ENCODE measurements at regions not wholly inside any gene's neighbourhood (a gene's known extent, or its start where the extent isn't known, plus 50 kb on each side); places are given as distances from the start of the nearest gene placed in this dataset.

DNA sequence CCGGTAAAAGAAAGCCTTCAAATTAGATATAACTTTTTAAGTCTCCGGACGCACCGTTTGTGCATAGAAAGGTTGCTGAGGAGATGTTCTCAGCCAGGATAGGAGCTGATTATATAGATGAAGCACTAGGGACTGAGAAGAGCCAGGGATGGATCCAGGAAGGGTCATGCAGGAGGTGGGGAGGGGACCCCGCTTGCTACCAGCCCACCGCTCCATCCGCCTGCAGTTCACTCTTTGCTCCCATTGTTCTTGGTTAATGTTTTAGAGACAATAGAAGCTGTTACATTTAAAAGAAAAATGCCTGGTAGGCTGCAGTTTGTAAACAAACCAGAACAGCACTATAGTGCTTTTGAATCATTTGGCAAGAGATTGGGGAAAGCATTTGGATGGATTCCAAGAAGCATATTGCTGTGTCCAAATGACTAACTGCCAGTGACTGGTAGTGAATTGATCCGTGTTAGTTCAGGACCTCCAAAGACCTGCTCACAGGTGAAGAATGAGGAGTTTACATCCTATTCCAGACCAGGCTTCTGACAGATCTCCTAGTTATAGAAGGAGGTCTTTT, 175.9 kb upstream of the TAC1 start:
- Mint-ChIP-seq H3K9me3 (peaks cover 32% of the 10 kb centered on the region), H3K36me3 (ENCODE audit: low read depth) (no peaks in the 10 kb centered on the region), H3K4me1 (no peaks in the 10 kb centered on the region), H3K4me3 (no peak overlapping the region), H3K27ac (no peak overlapping the region), H3K27me3 (ENCODE audit: low read depth, poor library complexity) (peaks cover 2% of the 10 kb centered on the region)
- TF ChIP-seq CTCF (IDR thresholded peaks at IDR 0.05) = no peak
- DNase-seq = no peak

DNA sequence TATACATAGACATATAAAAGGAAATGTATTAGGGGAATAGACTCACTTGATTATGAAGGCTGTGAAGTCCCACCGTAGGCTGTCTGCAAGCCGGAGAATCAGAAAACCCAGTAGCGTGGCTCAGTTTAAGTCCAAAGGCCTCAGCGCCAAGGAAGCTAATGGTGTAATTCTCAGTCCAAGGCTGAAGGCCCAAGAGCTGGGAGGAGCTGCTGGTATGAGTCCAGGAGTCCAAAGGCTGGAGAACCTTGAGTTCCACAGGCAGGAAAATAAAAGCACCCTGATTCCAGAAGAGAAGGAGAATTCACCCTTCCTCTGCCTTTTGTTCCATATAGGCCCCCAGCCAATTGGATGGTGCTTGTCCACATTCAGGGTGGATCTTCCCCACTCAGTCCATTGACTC, 166.2 kb upstream of the TAC1 start:
- no peak for DNase-seq
- Mint-ChIP-seq H3K36me3 (ENCODE audit: low read depth) (no peaks in the 10 kb centered on the region), H3K27me3 (ENCODE audit: low read depth, poor library complexity) (peaks cover 2% of the 10 kb centered on the region), H3K27ac (no peak overlapping the region), H3K9me3 (peaks cover 26% of the 10 kb centered on the region), H3K4me1 (no peaks in the 10 kb centered on the region), H3K4me3 (no peak overlapping the region)
- no peak for TF ChIP-seq CTCF (IDR thresholded peaks at IDR 0.05)

- Mint-ChIP-seq H3K9me3 (no peaks in the 10 kb centered on the region), H3K4me1 (no peaks in the 10 kb centered on the region), H3K36me3 (ENCODE audit: low read depth) (no peaks in the 10 kb centered on the region), H3K4me3 (no peak overlapping the region), H3K27ac (no peak overlapping the region), H3K27me3 (ENCODE audit: low read depth, poor library complexity) (peaks cover 2% of the 10 kb centered on the region)
- DNase-seq = no peak
- no peak for TF ChIP-seq CTCF (IDR thresholded peaks at IDR 0.05)
Measured at GRCh38 chr7:97573065-97573464, 158.8 kb upstream of the TAC1 start.

- H3K4me3 Mint-ChIP-seq = no peak overlapping the region
- no peaks in the 10 kb centered on the region for H3K9me3 Mint-ChIP-seq
- no peaks in the 10 kb centered on the region for H3K36me3 Mint-ChIP-seq (ENCODE audit: low read depth)
- no peak for TF ChIP-seq CTCF (IDR thresholded peaks at IDR 0.05)
- H3K27ac Mint-ChIP-seq = no peak overlapping the region
- DNase-seq = no peak
- H3K4me1 Mint-ChIP-seq = no peaks in the 10 kb centered on the region
- peaks cover 2% of the 10 kb centered on the region for H3K27me3 Mint-ChIP-seq (ENCODE audit: low read depth, poor library complexity)
Measured at GRCh38 chr7:97576043-97576442, 155.8 kb upstream of the TAC1 start.

DNA sequence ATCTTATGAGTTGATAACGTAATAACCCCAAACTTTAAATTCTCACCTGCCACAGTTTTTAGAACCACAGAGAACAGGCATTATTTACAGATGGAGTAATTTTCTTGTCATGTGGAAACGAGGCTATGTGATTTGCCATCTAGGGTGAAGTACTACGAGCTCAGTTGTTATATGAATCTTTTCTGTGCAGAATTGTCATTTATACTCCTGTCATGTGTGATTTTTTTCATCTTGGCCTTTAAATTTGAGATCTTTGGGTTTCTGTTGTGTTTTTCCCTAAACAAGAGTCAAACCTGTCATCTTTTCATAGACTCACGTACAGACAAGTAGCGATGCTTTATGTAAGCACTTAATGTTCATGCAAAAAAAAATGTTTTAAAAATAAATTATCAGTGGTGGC, 153.7 kb upstream of the TAC1 start:
- no peaks in the 10 kb centered on the region for H3K36me3 Mint-ChIP-seq (ENCODE audit: low read depth)
- no peaks in the 10 kb centered on the region for H3K4me1 Mint-ChIP-seq
- no peak overlapping the region for H3K4me3 Mint-ChIP-seq
- TF ChIP-seq CTCF (IDR thresholded peaks at IDR 0.05) = no peak
- peaks cover 17% of the 10 kb centered on the region for H3K9me3 Mint-ChIP-seq
- no peak overlapping the region for H3K27ac Mint-ChIP-seq
- no peak for DNase-seq
- H3K27me3 Mint-ChIP-seq (ENCODE audit: low read depth, poor library complexity) = no peaks in the 10 kb centered on the region

- Mint-ChIP-seq H3K4me3 (no peak overlapping the region), H3K36me3 (ENCODE audit: low read depth) (no peaks in the 10 kb centered on the region), H3K27ac (no peak overlapping the region), H3K9me3 (peaks cover 33% of the 10 kb centered on the region), H3K4me1 (no peaks in the 10 kb centered on the region), H3K27me3 (ENCODE audit: low read depth, poor library complexity) (no peaks in the 10 kb centered on the region)
- no peak for TF ChIP-seq CTCF (IDR thresholded peaks at IDR 0.05)
- DNase-seq = peak; percentile 4
Measured at GRCh38 chr7:97580205-97580604, 151.7 kb upstream of the TAC1 start.
